NCI-H128 (cell line): ENCODE measurements at regions not wholly inside any gene's neighbourhood (a gene's known extent, or its start where the extent isn't known, plus 50 kb on each side); places are given as distances from the start of the nearest gene placed in this dataset.

ENCODE experiments used
- DNase-seq: peaks from one replicate; lab custom pipeline; 2025; ENCODE audit not compliant: unreplicated experiment; lab: John Stamatoyannopoulos, UW

GRCh38 chr12:91610561-91610960 is 427.9 kb upstream of the DCN start:
- no peak for DNase-seq

GRCh38 chr12:91609283-91609682 is 426.7 kb upstream of the DCN start:
- no peak for DNase-seq

- DNase-seq, result no peak
Measured at GRCh38 chr12:91608542-91608941, 425.9 kb upstream of the DCN start.

- DNase-seq, result no peak
Measured at GRCh38 chr12:91606662-91607377, 424.2 kb upstream of the DCN start.

GRCh38 chr12:91604897-91605296 is 422.3 kb upstream of the DCN start:
- DNase-seq, result no peak

- DNase-seq, result no peak
Measured at GRCh38 chr12:91603060-91603459, 420.4 kb upstream of the DCN start.

- no peak for DNase-seq
Measured at GRCh38 chr12:91601054-91601453, 418.4 kb upstream of the DCN start.

GRCh38 chr12:91594715-91595114 is 412.1 kb upstream of the DCN start:
- DNase-seq, result no peak

- no peak for DNase-seq
Measured at GRCh38 chr12:91591639-91591987, 409.0 kb upstream of the DCN start.

GRCh38 chr12:91590966-91591638 is 408.5 kb upstream of the DCN start:
- no peak for DNase-seq

- no peak for DNase-seq
Measured at GRCh38 chr12:91588874-91589454, 406.3 kb upstream of the DCN start.

GRCh38 chr12:91586015-91586414 is 403.4 kb upstream of the DCN start:
- DNase-seq, result no peak

GRCh38 chr12:91582811-91583210 is 400.2 kb upstream of the DCN start:
- DNase-seq, result no peak

- DNase-seq, result no peak
Measured at GRCh38 chr12:91579516-91580263, 397.1 kb upstream of the DCN start.

GRCh38 chr12:91577586-91578539 is 395.2 kb upstream of the DCN start:
- no peak for DNase-seq

- DNase-seq, result no peak
Measured at GRCh38 chr12:91576432-91576831, 393.8 kb upstream of the DCN start.

GRCh38 chr12:91575630-91576029 is 393.0 kb upstream of the DCN start:
- DNase-seq, result no peak

GRCh38 chr12:91574975-91575374 is 392.4 kb upstream of the DCN start:
- DNase-seq, result no peak

- no peak for DNase-seq
Measured at GRCh38 chr12:91574391-91574790, 391.8 kb upstream of the DCN start.

GRCh38 chr12:91572869-91573268 is 390.3 kb upstream of the DCN start:
- no peak for DNase-seq

- no peak for DNase-seq
Measured at GRCh38 chr12:91567100-91567485, 384.5 kb upstream of the DCN start.
